A549 (cell line): ENCODE measurements at regions not wholly inside any gene's neighbourhood (a gene's known extent, or its start where the extent isn't known, plus 50 kb on each side); places are given as distances from the start of the nearest gene placed in this dataset.

Source experiments
- TF ChIP-seq, protein P1 (sequence below): fragments of >200 bp; sonication (Bioruptor Twin); formaldehyde crosslinking; IDR thresholded peaks from 3 replicates; pipeline ENCODE4 v1.5.1; 2016
- TF ChIP-seq, protein P2 (sequence below): IDR thresholded peaks from 2 replicates; pipeline ENCODE4 v1.6.1; 2012
- TF ChIP-seq, protein P3 (sequence below): fragments of 250-450 bp; sonication (Bioruptor Pico); IDR thresholded peaks from 2 replicates; pipeline ENCODE4 v1.5.0; 2021; ENCODE audit warnings: mild to moderate bottlenecking, moderate library complexity, borderline replicate concordance

DNA sequence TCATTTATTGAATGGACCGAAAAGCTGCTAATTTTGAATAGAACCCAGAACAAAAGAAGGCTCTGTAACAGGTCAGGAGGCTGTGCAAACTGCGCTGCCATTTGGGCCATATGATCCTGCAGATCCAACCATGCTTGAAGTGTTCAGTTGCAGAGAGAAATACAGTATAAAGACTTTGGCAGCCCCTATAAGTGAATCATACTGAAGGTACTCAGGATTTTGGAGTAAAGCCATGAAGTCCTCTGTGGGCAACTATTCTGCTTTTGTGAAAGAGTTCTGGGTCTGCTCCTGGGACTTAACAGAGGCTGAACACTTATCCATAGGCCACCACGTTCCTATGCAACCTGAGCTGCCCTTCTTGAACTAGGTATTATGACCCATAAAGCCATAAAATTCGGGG lies 1613.6 kb upstream of the PRMT6 start:
- TF ChIP-seq, protein P1, sequence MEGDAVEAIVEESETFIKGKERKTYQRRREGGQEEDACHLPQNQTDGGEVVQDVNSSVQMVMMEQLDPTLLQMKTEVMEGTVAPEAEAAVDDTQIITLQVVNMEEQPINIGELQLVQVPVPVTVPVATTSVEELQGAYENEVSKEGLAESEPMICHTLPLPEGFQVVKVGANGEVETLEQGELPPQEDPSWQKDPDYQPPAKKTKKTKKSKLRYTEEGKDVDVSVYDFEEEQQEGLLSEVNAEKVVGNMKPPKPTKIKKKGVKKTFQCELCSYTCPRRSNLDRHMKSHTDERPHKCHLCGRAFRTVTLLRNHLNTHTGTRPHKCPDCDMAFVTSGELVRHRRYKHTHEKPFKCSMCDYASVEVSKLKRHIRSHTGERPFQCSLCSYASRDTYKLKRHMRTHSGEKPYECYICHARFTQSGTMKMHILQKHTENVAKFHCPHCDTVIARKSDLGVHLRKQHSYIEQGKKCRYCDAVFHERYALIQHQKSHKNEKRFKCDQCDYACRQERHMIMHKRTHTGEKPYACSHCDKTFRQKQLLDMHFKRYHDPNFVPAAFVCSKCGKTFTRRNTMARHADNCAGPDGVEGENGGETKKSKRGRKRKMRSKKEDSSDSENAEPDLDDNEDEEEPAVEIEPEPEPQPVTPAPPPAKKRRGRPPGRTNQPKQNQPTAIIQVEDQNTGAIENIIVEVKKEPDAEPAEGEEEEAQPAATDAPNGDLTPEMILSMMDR: no peak
- TF ChIP-seq, protein P2, sequence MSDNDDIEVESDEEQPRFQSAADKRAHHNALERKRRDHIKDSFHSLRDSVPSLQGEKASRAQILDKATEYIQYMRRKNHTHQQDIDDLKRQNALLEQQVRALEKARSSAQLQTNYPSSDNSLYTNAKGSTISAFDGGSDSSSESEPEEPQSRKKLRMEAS: no peak
- TF ChIP-seq, protein P3, sequence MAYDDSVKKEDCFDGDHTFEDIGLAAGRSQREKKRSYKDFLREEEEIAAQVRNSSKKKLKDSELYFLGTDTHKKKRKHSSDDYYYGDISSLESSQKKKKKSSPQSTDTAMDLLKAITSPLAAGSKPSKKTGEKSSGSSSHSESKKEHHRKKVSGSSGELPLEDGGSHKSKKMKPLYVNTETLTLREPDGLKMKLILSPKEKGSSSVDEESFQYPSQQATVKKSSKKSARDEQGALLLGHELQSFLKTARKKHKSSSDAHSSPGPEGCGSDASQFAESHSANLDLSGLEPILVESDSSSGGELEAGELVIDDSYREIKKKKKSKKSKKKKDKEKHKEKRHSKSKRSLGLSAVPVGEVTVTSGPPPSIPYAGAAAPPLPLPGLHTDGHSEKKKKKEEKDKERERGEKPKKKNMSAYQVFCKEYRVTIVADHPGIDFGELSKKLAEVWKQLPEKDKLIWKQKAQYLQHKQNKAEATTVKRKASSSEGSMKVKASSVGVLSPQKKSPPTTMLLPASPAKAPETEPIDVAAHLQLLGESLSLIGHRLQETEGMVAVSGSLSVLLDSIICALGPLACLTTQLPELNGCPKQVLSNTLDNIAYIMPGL: no peak
